OCI-LY3 (cell line): ENCODE measurements at regions not wholly inside any gene's neighbourhood (a gene's known extent, or its start where the extent isn't known, plus 50 kb on each side); places are given as distances from the start of the nearest gene placed in this dataset.

Experiments used
- H2AFZ ChIP-seq: fragments of 200-600, 300-600 bp; shearing (Covaris generic); 2 replicates; pipeline ENCODE4 v1.6.0; 2014; ENCODE audit warnings: antibody characterized with exemption, low read depth, low read length
- H3K27ac ChIP-seq: fragments of 200-600, 300-600 bp; sonication (generic); 2 replicates; pipeline ENCODE4 v1.5.1; 2014; ENCODE audit warnings: mild to moderate bottlenecking, low read length, moderate library complexity, mixed read lengths
- H3K27me3 ChIP-seq: fragments of 200-600, 300-600 bp; sonication (generic); 2 replicates; pipeline ENCODE4 v1.6.1; 2014; ENCODE audit warnings: low read depth, low read length, mixed read lengths
- H3K36me3 ChIP-seq: fragments of 200-600, 300-600 bp; sonication (generic); replicated peaks from 2 replicates; pipeline ENCODE3; 2014; ENCODE audit warnings: low read depth, low read length, mixed read lengths
- H3K4me1 ChIP-seq: fragments of 300-600, 200-600 bp; sonication (generic); 2 replicates; pipeline ENCODE4 v1.6.1; 2014; ENCODE audit warnings: low read length, mixed read lengths
- H3K4me2 ChIP-seq: fragments of 200-600, 300-600 bp; sonication (generic); 2 replicates; pipeline ENCODE4 v1.6.1; 2014; ENCODE audit warnings: low read length, mixed read lengths
- H3K4me3 ChIP-seq: fragments of 300-600, 200-600 bp; sonication (generic); 2 replicates; pipeline ENCODE4 v1.5.1; 2014; ENCODE audit warnings: antibody characterized with exemption, mild to moderate bottlenecking, low read length, moderate library complexity
- H3K79me2 ChIP-seq: fragments of 300-600, 200-600 bp; shearing (Covaris generic); 2 replicates; pipeline ENCODE4 v1.6.1; 2014; ENCODE audit warnings: mild to moderate bottlenecking, low read length, mixed read lengths
- H3K9ac ChIP-seq: fragments of 300-600, 200-600 bp; shearing (Covaris generic); 2 replicates; pipeline ENCODE4 v1.6.0; 2014; ENCODE audit warnings: mild to moderate bottlenecking, low read length, moderate library complexity
- H3K9me3 ChIP-seq: fragments of 200-600, 300-600 bp; shearing (Covaris generic); 2 replicates; pipeline ENCODE4 v1.6.1; 2014; ENCODE audit warnings: low read length, mixed read lengths; ENCODE audit not compliant: insufficient read depth
- H4K20me1 ChIP-seq: fragments of 200-600, 300-600 bp; sonication (generic); 2 replicates; pipeline ENCODE4 v1.6.1; 2016; ENCODE audit warnings: low read length, mixed read lengths; ENCODE audit not compliant: insufficient read depth
- CTCF ChIP-seq: fragments of 200-600, 300-600 bp; sonication (generic); IDR thresholded peaks from 2 replicates; pipeline ENCODE4 v1.5.1; 2014; ENCODE audit warnings: antibody characterized with exemption, low read length, low read depth
- EZH2phosphoT487 ChIP-seq: fragments of 200-600 bp; shearing (Covaris generic); IDR thresholded peaks from 2 replicates; pipeline ENCODE4 v1.6.1; 2018; ENCODE audit warnings: antibody characterized with exemption, mixed run types, low read depth

GRCh38 chr4:66633477-66633876 lies 911.8 kb downstream of the CENPC start:
- Histone ChIP-seq H3K4me1 (no peaks in the 10 kb centered on the region), H4K20me1 (no peaks in the 10 kb centered on the region), H2AFZ (no peak overlapping the region), H3K4me2 (no peak overlapping the region), H3K27ac (no peak overlapping the region), H3K27me3 (no peaks in the 10 kb centered on the region), H3K9me3 (no peaks in the 10 kb centered on the region), H3K36me3 (no peaks in the 10 kb centered on the region), H3K79me2 (no peaks in the 10 kb centered on the region), H3K4me3 (no peak overlapping the region), H3K9ac (no peak overlapping the region)
- TF ChIP-seq CTCF (no peak), EZH2phosphoT487 (no peak)

GRCh38 chr4:66629927-66630326 lies 915.4 kb downstream of the CENPC start:
- Histone ChIP-seq H3K79me2 (no peaks in the 10 kb centered on the region), H3K4me3 (no peak overlapping the region), H2AFZ (no peak overlapping the region), H3K9ac (no peak overlapping the region), H3K36me3 (no peaks in the 10 kb centered on the region), H3K27me3 (no peaks in the 10 kb centered on the region), H3K27ac (no peak overlapping the region), H3K9me3 (no peaks in the 10 kb centered on the region), H3K4me2 (no peak overlapping the region), H4K20me1 (no peaks in the 10 kb centered on the region), H3K4me1 (no peaks in the 10 kb centered on the region)
- TF ChIP-seq EZH2phosphoT487: no peak
- no peak for TF ChIP-seq CTCF

- Histone ChIP-seq H4K20me1 (no peaks in the 10 kb centered on the region), H3K4me3 (no peak overlapping the region), H2AFZ (no peak overlapping the region), H3K4me1 (no peaks in the 10 kb centered on the region), H3K9ac (no peak overlapping the region), H3K4me2 (no peak overlapping the region), H3K27ac (no peak overlapping the region), H3K9me3 (no peaks in the 10 kb centered on the region), H3K79me2 (no peaks in the 10 kb centered on the region), H3K36me3 (no peaks in the 10 kb centered on the region), H3K27me3 (no peaks in the 10 kb centered on the region)
- TF ChIP-seq EZH2phosphoT487 (no peak), CTCF (no peak)
Measured at GRCh38 chr4:66628146-66628545, 917.2 kb downstream of the CENPC start.

GRCh38 chr4:66625480-66625879 lies 919.8 kb downstream of the CENPC start:
- Histone ChIP-seq H4K20me1 (no peaks in the 10 kb centered on the region), H3K27ac (no peak overlapping the region), H3K79me2 (no peaks in the 10 kb centered on the region), H3K4me1 (peaks cover 5% of the 10 kb centered on the region), H3K4me3 (no peak overlapping the region), H3K9ac (no peak overlapping the region), H3K4me2 (no peak overlapping the region), H3K36me3 (no peaks in the 10 kb centered on the region), H3K27me3 (no peaks in the 10 kb centered on the region), H2AFZ (no peak overlapping the region), H3K9me3 (no peaks in the 10 kb centered on the region)
- TF ChIP-seq CTCF (no peak), EZH2phosphoT487 (no peak)
